Activated effector memory CD4-positive, alpha-beta T cell treated with anti-CD3 and anti-CD28 coated beads, Interleukin-2, amount 50 U/mL, for 16 hours (primary cell): ENCODE measurements at regions not wholly inside any gene's neighbourhood (a gene's known extent, or its start where the extent isn't known, plus 50 kb on each side); places are given as distances from the start of the nearest gene placed in this dataset.
"Not testable (repeated sequence)": the region's sequence is repeated elsewhere in the genome, so short reads cannot be mapped to it uniquely, and the experiment has no call there.

Experiments used
- DNase-seq: peaks from one replicate; pipeline ENCODE4 v3.0.0-alpha.2; 2020

DNA sequence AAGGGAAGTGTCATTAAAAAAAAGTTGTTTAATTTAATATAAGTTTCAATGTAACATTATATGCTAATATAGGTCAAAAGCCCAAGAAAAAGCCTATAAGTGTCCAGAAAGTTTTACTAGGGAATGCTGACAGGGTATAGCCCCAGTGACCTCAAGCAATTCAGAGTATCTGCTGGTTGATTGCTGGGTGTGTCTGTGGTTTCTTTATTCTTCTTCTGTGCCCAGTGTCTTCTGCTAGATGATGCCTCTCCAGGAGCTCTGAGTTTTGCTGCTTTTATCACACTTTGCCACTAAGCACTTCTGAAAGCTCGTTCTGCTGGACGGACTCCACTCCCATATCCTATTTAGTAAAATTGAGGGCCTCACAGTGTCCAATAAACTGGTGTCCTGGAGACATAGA, 212.2 kb upstream of the NRG3 start:
- DNase-seq, result no peak

DNA sequence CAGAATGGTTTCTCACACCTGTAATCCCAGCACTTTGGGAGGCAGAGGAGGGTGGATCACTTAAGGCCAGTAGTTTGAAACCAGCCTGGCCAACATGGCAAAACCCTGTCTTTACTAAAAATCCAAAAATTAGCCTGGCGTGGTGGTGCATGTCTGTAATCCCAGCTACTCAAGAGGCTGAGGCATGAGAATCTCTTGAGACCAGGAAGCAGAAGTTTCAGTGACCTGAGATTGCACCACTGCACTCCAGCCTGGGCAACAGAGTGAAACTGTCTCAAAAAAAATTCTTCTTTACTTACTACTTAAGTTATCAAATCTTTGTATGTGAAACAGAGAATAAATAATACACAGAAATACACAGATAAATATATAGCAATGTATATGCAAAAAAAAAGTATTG, 210.2 kb upstream of the NRG3 start:
- DNase-seq, result not testable (repeated sequence)

GRCh38 chr10:81674941-81675340, 200.1 kb upstream of the NRG3 start:
- DNase-seq, result no peak

- DNase-seq, result no peak
Observed at GRCh38 chr10:81679291-81679690, 195.7 kb upstream of the NRG3 start.

GRCh38 chr10:81680359-81680758, 194.6 kb upstream of the NRG3 start:
- no peak for DNase-seq

- DNase-seq, result no peak
Observed at GRCh38 chr10:81688459-81688858, 186.5 kb upstream of the NRG3 start.

DNA sequence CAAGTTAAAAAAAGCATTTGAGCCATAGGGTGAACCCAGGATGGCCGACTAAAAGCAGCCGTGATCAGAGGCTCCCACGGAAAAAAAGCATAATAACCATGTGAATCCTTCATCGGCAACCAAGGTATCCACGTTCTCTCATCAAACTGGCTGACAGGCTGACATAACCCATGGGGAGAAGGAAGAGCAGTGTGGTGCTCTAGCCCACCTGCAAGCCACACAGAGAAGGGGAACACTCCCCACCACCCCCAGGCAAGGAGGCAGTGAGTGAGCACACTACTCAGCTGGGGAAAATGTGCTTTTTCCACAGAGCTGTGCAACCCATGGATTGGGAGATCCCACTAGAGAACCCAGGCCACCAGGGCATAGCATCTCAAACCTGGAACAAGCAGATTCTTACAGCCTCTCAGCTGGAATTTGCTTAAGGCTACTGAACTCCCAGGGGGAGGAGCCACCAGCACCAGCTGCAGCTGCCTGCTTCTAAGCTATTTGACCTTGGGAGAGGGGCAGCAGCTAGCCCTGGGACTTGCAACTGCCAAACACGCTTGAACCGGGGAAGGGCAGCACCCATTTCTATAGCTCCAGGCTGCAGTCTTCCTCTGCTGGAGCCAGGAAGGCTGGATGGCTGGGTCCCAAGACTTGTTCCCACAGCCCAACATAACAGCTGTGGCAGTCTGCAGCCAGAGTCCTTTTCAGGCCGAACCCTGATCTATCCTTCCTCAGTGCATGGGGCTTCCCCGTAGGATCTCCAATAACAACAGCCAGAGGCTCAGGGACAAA, 178.2 kb upstream of the NRG3 start:
- no peak for DNase-seq

DNA sequence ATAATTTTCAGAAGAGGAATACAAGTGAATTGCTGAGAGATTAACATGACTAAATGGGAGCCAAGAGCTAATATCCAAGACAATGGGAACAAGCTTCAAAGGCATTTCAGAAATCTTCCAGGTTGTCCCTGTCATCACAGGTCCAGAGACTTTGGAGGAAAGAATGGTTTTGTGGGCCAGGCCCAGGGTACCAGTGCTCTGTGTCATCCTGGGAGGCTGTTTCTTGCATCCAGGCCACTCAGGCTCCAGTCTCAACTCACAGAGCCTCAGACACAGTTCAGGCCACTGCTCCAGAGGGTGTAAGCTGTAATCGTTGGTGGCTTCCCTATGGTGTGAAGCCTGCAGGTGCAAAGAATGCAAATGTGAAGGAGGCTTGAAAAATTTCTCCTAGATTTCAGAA, 170.4 kb upstream of the NRG3 start:
- no peak for DNase-seq

GRCh38 chr10:81708416-81708815, 166.6 kb upstream of the NRG3 start:
- DNase-seq, result no peak

DNA sequence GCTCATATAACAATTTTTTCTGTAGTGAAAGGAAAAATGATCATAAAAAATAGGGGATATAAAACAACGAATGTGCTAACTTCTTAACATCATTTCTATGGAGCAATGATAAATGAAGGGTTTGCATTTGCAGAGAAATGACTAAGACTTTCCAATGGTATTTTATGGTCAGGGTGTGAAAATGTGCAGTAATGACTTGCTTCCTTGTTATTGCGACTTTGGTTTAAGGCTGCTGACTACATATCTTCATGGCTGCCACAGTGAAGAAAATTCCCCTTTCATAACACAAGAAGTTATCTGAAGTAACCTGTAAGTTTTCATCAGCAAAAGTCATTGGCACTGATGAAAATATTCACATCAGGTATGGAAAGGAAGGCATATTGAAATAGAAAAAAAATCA, 166.1 kb upstream of the NRG3 start:
- DNase-seq, result no peak

GRCh38 chr10:81722399-81722798, 152.6 kb upstream of the NRG3 start:
- DNase-seq, result no peak

DNA sequence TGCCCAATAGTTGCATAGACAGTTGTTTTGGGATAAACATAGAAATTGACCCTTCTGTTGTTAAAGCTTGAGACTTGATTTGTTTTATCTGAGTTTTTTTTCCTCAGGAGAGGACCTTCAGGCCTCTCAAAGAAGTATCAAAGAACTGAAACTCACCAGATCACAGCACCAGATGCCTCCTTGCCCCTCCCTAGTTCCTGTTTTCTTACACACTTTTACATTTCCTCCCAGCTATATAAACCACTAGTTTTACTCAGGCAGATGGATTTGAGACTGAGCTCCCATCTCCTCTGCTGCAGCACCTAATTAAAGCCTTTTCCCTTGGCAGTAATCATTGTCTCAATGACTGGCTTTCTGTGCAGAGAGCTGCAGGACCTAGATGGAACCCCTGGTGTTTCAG, 150.6 kb upstream of the NRG3 start:
- DNase-seq, result no peak

GRCh38 chr10:81725851-81726250, 149.1 kb upstream of the NRG3 start:
- DNase-seq, result no peak

DNA sequence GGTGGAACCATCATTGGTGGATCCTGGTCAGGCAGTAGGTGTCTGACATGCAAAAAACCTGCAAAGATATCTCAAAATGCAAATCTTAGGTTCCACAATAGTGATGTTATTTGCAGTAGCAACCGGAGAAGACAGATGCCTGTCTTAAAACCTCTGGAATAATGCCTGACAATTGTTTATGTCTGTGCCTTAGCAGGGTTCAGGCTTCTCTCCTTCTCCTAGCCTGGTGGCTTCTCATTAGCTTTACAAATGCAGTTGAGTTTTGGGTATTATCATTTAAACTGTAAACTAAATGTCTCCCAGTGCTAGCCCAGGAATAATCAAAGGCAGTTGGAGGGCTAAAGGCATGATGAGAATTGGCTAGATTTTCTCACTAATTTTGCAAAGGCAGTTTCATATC, 146.3 kb upstream of the NRG3 start:
- DNase-seq, result no peak

GRCh38 chr10:81730891-81731290, 144.1 kb upstream of the NRG3 start:
- DNase-seq, result no peak

- DNase-seq, result no peak
Observed at GRCh38 chr10:81733542-81733941, 141.5 kb upstream of the NRG3 start.

DNA sequence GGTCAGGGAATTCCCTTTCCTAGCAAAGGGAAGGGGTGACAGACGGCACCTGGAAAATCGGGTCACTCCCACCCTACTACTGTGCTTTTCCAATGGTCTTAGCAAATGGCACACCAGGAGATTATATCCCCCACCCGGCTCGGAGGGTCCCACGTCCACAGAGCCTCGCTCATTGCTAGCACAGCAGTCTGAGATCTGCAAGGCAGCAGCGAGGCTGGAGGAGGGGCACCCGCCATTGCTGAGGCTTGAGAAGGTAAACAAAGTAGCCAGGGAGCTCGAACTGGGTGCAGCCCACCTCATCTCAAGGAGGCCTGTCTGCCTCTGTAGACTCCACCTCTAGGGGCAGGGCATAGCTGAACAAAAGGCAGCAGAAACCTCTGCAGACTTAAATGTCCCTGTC, 139.8 kb upstream of the NRG3 start:
- not testable (repeated sequence) for DNase-seq

GRCh38 chr10:81759111-81759510, 115.9 kb upstream of the NRG3 start:
- DNase-seq, result no peak

DNA sequence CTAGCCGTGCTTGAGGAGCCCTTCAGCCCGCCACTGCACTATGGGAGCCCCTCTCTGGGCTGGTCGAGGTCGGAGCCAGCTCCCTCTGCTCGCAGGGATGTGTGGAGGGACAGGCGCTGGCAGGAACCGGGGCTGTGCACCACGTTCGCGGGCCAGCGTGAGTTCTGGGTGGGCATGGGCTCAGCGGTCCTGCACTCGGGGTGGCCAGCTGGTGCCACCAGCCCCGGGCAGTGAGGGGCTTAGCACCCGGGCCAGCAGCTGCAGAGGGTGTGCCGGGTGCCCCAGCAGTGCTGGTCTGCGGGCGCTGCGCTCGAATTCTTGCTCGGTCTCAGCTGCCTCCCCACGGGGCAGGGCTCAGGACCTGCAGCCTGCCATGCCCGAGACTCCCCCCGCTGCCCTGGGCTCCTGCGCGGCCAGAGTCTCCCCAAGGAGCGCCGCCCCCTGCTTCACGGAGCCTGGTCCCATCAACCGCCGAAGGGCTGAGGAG, 90.8 kb upstream of the NRG3 start:
- no peak for DNase-seq

DNA sequence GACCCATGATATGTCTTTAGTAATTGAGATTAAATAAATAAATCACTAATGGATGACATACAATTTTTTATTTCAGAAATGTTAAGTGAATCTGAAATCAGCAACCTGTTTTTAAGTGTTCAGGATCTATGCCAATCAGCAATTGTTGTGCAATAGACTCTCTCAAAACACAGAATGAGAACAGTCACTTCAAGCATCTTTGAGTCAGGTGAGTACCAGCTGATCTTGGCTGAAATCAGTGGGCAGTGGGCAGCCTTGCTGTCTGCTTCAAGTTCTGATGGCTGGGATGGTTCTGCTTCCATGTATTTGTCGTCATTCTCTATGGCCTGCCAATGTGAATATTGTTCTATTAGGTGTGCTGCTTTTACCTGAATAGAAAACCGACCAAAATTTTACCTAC, 82.3 kb upstream of the NRG3 start:
- DNase-seq, result no peak

- no peak for DNase-seq
Observed at GRCh38 chr10:81806842-81807241, 68.2 kb upstream of the NRG3 start.

GRCh38 chr10:81814842-81815241, 60.2 kb upstream of the NRG3 start:
- no peak for DNase-seq

GRCh38 chr10:81817596-81818170, 57.3 kb upstream of the NRG3 start:
- DNase-seq, result no peak

DNA sequence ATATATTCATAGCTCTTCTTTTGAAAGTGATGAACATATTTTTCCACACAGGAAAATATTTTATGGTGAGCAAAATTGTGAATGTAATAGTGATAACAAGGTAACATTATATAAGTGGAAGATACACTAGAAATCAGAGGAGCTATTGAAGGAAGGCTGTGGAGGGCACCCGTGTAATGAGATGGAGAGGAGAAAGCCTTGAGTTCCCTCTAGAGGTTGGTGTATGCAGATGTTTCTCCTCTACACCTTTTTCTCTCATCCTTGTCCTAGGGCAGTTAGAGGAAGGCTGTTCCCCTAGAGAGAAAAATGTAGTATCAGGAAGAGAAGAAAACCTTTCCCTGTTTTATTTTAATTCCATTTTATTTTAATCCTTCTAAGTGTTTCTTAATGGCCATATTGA, 54.6 kb upstream of the NRG3 start:
- no peak for DNase-seq
